ENCODE measurements at regions not wholly inside any gene's neighbourhood (a gene's known extent, or its start where the extent isn't known, plus 50 kb on each side); places are given as distances from the start of the nearest gene placed in this dataset.
"Not testable (repeated sequence)": the region's sequence is repeated elsewhere in the genome, so short reads cannot be mapped to it uniquely, and the experiment has no call there.

GRCh38 chr9:107577140-107577776 is 87.7 kb upstream of the KLF4 start:
- no peak overlapping the region for H3K9ac ChIP-seq (ENCODE audit: low read depth in 2 of 2, low read length in 2 of 2)
- H3K27me3 ChIP-seq, result no peaks in the 10 kb centered on the region
- no peak overlapping the region for H3K27ac ChIP-seq
- H3K9me3 ChIP-seq, result no peaks in the 10 kb centered on the region
- DNase-seq, result no peak
- no peak for TF ChIP-seq CTCF (IDR thresholded peaks at IDR 0.05)
- H3K4me3 ChIP-seq, result no peak overlapping the region
- intact Hi-C loops (cut with DNase I), result no loop called here
- H3K4me1 ChIP-seq, result no peaks in the 10 kb centered on the region
- no peaks in the 10 kb centered on the region for H3K36me3 ChIP-seq

GRCh38 chr9:107571148-107571547 is 81.6 kb upstream of the KLF4 start:
- Histone ChIP-seq H3K4me1 (no peaks in the 10 kb centered on the region), H3K9me3 (no peaks in the 10 kb centered on the region), H3K36me3 (no peaks in the 10 kb centered on the region), H3K27ac (no peak overlapping the region), H3K27me3 (no peaks in the 10 kb centered on the region), H3K9ac (ENCODE audit: low read depth in 2 of 2, low read length in 2 of 2) (no peak overlapping the region), H3K4me3 (no peak overlapping the region)
- no peak for TF ChIP-seq CTCF (IDR thresholded peaks at IDR 0.05)
- intact Hi-C loops (cut with DNase I), result no loop called here
- DNase-seq, result no peak

GRCh38 chr9:107569174-107569573 is 79.6 kb upstream of the KLF4 start:
- no peak for TF ChIP-seq CTCF (IDR thresholded peaks at IDR 0.05)

GRCh38 chr9:107568406-107568805 is 78.8 kb upstream of the KLF4 start:
- H3K27ac ChIP-seq; H3K9ac ChIP-seq (ENCODE audit: low read depth in 2 of 2, low read length in 2 of 2); intact Hi-C loops (cut with DNase I); H3K27me3 ChIP-seq; H3K36me3 ChIP-seq; H3K9me3 ChIP-seq; DNase-seq; H3K4me3 ChIP-seq; H3K4me1 ChIP-seq: not testable (repeated sequence)

More at GRCh38 chr9:107569174-107569573, 79.6 kb upstream of the KLF4 start:
- Histone ChIP-seq H3K9ac (ENCODE audit: low read depth in 2 of 2, low read length in 2 of 2) (no peak overlapping the region), H3K4me1 (no peaks in the 10 kb centered on the region), H3K9me3 (no peaks in the 10 kb centered on the region), H3K27me3 (no peaks in the 10 kb centered on the region), H3K27ac (no peak overlapping the region), H3K36me3 (no peaks in the 10 kb centered on the region), H3K4me3 (no peak overlapping the region)
- DNase-seq, result no peak
- intact Hi-C loops (cut with DNase I), result no loop called here

- Histone ChIP-seq H3K9ac (ENCODE audit: low read depth in 2 of 2, low read length in 2 of 2) (no peak overlapping the region), H3K27ac (no peak overlapping the region), H3K9me3 (no peaks in the 10 kb centered on the region), H3K4me1 (no peaks in the 10 kb centered on the region), H3K4me3 (no peak overlapping the region), H3K36me3 (no peaks in the 10 kb centered on the region), H3K27me3 (no peaks in the 10 kb centered on the region)
- intact Hi-C loops (cut with DNase I), result no loop called here
- DNase-seq, result no peak
- TF ChIP-seq CTCF (IDR thresholded peaks at IDR 0.05), result no peak
Observed at GRCh38 chr9:107567462-107567861, 77.9 kb upstream of the KLF4 start.

GRCh38 chr9:107566611-107567061 is 77.1 kb upstream of the KLF4 start:
- no peaks in the 10 kb centered on the region for H3K36me3 ChIP-seq
- no peaks in the 10 kb centered on the region for H3K27me3 ChIP-seq
- no peak overlapping the region for H3K9ac ChIP-seq (ENCODE audit: low read depth in 2 of 2, low read length in 2 of 2)
- no peaks in the 10 kb centered on the region for H3K4me1 ChIP-seq
- H3K4me3 ChIP-seq, result no peak overlapping the region
- no peak for DNase-seq
- intact Hi-C loops (cut with DNase I), result no loop called here
- H3K27ac ChIP-seq, result no peak overlapping the region
- TF ChIP-seq CTCF (IDR thresholded peaks at IDR 0.05), result no peak
- no peaks in the 10 kb centered on the region for H3K9me3 ChIP-seq
